ENCODE measurements at regions not wholly inside any gene's neighbourhood (a gene's known extent, or its start where the extent isn't known, plus 50 kb on each side); places are given as distances from the start of the nearest gene placed in this dataset.

DNA sequence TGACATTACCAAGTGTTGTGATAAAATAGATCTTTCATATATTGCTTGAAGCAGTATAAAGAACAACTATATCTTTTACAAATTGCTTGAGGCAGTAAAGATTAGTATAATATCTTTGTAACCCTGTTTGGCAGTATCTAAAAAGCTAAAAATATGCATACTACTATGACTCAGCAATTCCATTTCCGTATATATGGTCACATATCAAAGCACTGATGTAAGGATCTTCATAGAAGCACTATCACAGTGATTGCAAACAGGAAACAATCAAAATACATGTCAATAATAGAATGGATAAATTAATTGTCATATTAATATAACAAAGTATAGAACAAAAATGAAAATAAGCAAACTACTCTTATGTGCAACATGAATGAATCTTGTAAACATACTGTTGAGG is 158.4 kb upstream of the IGF1 start:
- Histone ChIP-seq H3K4me1 (ENCODE audit: low read depth) (no peaks in the 10 kb centered on the region), H3K36me3 (ENCODE audit: low read depth) (no peaks in the 10 kb centered on the region), H3K4me3 (no peak overlapping the region), H3K9me3 (peaks cover 12% of the 10 kb centered on the region)
- TF ChIP-seq, protein P1, sequence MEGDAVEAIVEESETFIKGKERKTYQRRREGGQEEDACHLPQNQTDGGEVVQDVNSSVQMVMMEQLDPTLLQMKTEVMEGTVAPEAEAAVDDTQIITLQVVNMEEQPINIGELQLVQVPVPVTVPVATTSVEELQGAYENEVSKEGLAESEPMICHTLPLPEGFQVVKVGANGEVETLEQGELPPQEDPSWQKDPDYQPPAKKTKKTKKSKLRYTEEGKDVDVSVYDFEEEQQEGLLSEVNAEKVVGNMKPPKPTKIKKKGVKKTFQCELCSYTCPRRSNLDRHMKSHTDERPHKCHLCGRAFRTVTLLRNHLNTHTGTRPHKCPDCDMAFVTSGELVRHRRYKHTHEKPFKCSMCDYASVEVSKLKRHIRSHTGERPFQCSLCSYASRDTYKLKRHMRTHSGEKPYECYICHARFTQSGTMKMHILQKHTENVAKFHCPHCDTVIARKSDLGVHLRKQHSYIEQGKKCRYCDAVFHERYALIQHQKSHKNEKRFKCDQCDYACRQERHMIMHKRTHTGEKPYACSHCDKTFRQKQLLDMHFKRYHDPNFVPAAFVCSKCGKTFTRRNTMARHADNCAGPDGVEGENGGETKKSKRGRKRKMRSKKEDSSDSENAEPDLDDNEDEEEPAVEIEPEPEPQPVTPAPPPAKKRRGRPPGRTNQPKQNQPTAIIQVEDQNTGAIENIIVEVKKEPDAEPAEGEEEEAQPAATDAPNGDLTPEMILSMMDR (IDR thresholded peaks at IDR 0.05): no peak
- intact Hi-C loops (cut with DNase I, micrococcal nuclease): no loop called here
- no peak for ATAC-seq
- no peak for DNase-seq

DNA sequence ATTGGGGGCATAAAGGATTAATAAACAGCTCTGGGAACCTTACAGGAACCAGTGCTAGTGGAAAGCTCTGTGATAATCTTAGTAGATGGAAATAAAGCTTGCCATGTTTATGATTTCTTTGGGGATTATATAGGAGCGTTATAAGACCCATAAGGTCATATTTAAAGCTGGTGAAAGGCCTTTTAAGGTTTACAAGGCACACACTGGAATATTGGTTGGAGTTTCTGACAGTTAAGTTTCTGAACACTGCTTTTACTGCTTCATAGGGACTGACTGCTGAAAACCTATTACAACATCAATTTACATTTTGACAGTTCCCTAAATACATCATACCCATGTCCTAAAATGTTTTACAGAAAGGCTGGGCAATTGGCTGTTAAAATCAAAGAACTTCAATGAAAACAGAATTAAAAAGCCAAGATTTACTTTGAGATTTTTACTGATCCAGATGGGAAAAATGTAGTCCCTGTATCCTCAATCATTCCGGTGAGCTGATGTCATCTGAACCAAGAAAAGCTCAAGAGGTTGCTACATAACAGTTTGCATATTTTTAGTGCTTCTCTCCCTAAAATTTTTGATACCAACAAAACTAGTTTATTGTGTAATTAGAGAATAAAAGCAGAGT is 153.7 kb upstream of the IGF1 start:
- no peaks in the 10 kb centered on the region for H3K9me3 ChIP-seq
- ATAC-seq: no peak
- intact Hi-C loops (cut with DNase I, micrococcal nuclease): no loop called here
- no peak for DNase-seq
- H3K36me3 ChIP-seq (ENCODE audit: low read depth): no peaks in the 10 kb centered on the region
- H3K4me3 ChIP-seq: no peak overlapping the region
- no peaks in the 10 kb centered on the region for H3K4me1 ChIP-seq (ENCODE audit: low read depth)
- TF ChIP-seq, protein P1 (IDR thresholded peaks at IDR 0.05): no peak

DNA sequence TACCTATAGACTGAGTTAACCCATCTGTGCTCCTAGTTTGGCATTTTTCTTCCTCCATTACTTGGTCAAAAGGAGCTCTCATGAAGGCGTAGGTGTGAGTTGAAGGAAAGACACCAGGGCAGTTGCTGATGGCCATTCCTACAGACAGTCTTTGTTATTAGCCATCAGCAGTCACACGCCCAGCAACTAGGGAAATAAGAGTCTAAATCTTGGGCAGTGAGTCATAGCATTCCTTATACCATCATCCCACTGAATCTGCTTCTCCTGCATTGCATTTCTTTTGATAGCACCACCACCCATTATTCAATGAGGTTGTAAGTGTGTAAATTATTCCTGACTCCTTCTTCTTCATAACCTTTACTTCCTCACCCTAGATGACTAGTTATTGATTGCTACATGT is 150.9 kb upstream of the IGF1 start:
- Histone ChIP-seq H3K4me3 (no peak overlapping the region), H3K9me3 (peaks cover 20% of the 10 kb centered on the region), H3K36me3 (ENCODE audit: low read depth) (no peaks in the 10 kb centered on the region), H3K4me1 (ENCODE audit: low read depth) (no peaks in the 10 kb centered on the region)
- intact Hi-C loops (cut with DNase I, micrococcal nuclease): no loop called here
- ATAC-seq (no peak), DNase-seq (no peak)
- TF ChIP-seq, protein P1 (IDR thresholded peaks at IDR 0.05): no peak

DNA sequence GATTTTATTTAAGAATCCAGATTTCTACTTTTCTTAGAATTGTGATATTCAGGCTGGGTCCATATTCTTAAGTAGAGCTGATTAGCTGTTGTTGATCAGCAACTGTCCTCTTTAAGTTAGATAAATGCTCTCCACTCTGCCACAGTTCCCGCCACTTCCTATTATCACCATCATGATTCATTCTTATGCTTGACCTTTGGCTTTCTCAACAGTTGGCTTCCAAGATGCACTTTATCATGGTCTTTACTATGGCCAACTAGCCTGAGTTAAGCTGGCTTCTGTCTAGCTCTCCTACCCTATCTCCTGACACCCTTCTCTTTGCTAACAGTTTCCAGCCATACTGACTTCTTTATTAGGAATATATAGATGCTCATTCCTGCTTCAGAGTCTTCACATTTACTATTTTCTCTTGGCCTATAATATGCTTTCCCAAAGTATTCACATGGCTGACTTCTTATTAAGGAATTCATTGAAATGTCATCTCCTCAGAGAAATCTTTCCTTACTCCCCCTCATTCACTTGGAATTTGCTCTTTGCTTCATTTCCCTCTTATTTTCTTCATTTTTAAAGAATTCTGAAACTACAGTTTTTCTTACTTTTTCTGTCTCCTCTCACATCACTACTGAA is 149.0 kb upstream of the IGF1 start:
- Histone ChIP-seq H3K36me3 (ENCODE audit: low read depth) (no peaks in the 10 kb centered on the region), H3K4me3 (no peak overlapping the region), H3K4me1 (ENCODE audit: low read depth) (no peaks in the 10 kb centered on the region), H3K9me3 (peaks cover 26% of the 10 kb centered on the region)
- TF ChIP-seq, protein P1 (IDR thresholded peaks at IDR 0.05): no peak
- DNase-seq: no peak
- no peak for ATAC-seq
- intact Hi-C loops (cut with DNase I, micrococcal nuclease): no loop called here

DNA sequence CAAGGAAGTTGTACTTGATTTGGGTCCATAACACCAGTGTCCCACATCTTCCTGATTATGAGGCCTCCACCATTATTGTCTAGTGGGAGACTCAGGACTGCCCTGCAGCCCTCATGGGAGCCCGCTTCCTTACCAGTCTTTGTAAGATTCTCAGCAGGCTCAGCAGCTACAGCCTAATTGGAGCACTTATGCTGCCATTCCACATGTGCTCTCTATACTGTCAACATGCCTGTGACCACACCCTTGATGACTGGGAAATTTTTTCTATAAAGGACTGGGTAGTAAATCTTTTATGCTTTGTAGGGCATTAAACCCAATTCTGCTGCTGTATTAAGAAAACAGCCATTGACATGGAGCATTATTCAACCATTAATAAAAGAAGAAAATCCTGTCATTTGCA is 145.5 kb upstream of the IGF1 start:
- DNase-seq (no peak), ATAC-seq (no peak)
- no peaks in the 10 kb centered on the region for H3K36me3 ChIP-seq (ENCODE audit: low read depth)
- TF ChIP-seq, protein P1 (IDR thresholded peaks at IDR 0.05): no peak
- H3K9me3 ChIP-seq: peaks cover 26% of the 10 kb centered on the region
- no peak overlapping the region for H3K4me3 ChIP-seq
- intact Hi-C loops (cut with DNase I, micrococcal nuclease): no loop called here
- H3K4me1 ChIP-seq (ENCODE audit: low read depth): no peaks in the 10 kb centered on the region

Data from mucosa of descending colon (tissue), 3 donors.